GM23338 (cell line): ENCODE measurements at regions not wholly inside any gene's neighbourhood (a gene's known extent, or its start where the extent isn't known, plus 50 kb on each side); places are given as distances from the start of the nearest gene placed in this dataset.

Experiments used
- JUNB ChIP-seq: IDR thresholded peaks from one replicate; pipeline ENCODE4 v1.6.1; 2016; ENCODE audit warnings: antibody characterized with exemption; ENCODE audit not compliant: unreplicated experiment
- NANOG ChIP-seq: IDR thresholded peaks from 2 replicates; pipeline ENCODE4 v1.6.1; 2016; ENCODE audit warnings: antibody characterized with exemption, borderline replicate concordance
- REST ChIP-seq: IDR thresholded peaks from one replicate; pipeline ENCODE4 v1.6.1; 2018; ENCODE audit warnings: antibody characterized with exemption; ENCODE audit not compliant: unreplicated experiment
- ZNF331 ChIP-seq: fragments of 250-450 bp; sonication (Bioruptor Pico); IDR thresholded peaks from 2 replicates; pipeline ENCODE4 v1.5.0; 2020; ENCODE audit warnings: low read depth, mild to moderate bottlenecking, moderate library complexity
- ZNF462 ChIP-seq: fragments of 250-450 bp; sonication (Bioruptor Pico); IDR thresholded peaks from 2 replicates; pipeline ENCODE4 v1.5.0; 2020; ENCODE audit warnings: mild to moderate bottlenecking, moderate library complexity

GRCh38 chr17:77445760-77446532 is 305.2 kb downstream of the SEC14L1 start (continued):
- TF ChIP-seq ZNF462 (CRISPR knock-in tag) (no peak), REST (no peak), JUNB (no peak), NANOG (no peak), ZNF331 (no peak)
